IMR-90 (cell line): ENCODE measurements at regions not wholly inside any gene's neighbourhood (a gene's known extent, or its start where the extent isn't known, plus 50 kb on each side); places are given as distances from the start of the nearest gene placed in this dataset.

Source experiments
- ATAC-seq: fragments of 200-7000 bp; cut with Tn5 transposase; 2 replicates; pipeline ENCODE4 v1.9.1; 2020; ENCODE audit warnings: low read depth, mild to moderate bottlenecking, moderate library complexity
- BruUV-seq: library from RNA; stranded (reverse); fragments of 400-500 nt; replicated peaks from 2 replicates; lab custom pipeline; 2021; lab: Mats Ljungman, UMichigan
- CTCF ChIA-PET: fragments of 300-600 bp; formaldehyde crosslinking; extraction: SDS; loops from one replicate; lab custom pipeline; 2021; ENCODE audit warnings: antibody characterized with exemption; lab: Yijun Ruan, JAX
- POLR2A ChIA-PET: fragments of 300-600 bp; sonication (Branson Sonifier 250); formaldehyde crosslinking; loops from one replicate; lab custom pipeline; 2022; ENCODE audit warnings: antibody characterized with exemption; ENCODE audit not compliant: unreplicated experiment; lab: Charles Lee
- DNase-seq: peaks from one replicate; pipeline ENCODE4 v3.0.0; 2013
- H2AFZ ChIP-seq: replicated peaks from 2 replicates; pipeline ENCODE3; 2013; ENCODE audit warnings: low read length, mild to moderate bottlenecking; ENCODE audit not compliant: poor library complexity
- H2AK5ac ChIP-seq: 2 replicates; pipeline ENCODE4 v1.6.1; 2013; ENCODE audit warnings: low read depth, low read length, inconsistent platforms
- H2AK9ac ChIP-seq: replicated peaks from 2 replicates; pipeline ENCODE3; 2013; ENCODE audit warnings: mild to moderate bottlenecking, low read depth, low read length, moderate library complexity; ENCODE audit not compliant: poor library complexity
- H2BK120ac ChIP-seq: 2 replicates; pipeline ENCODE4 v1.6.1; 2013; ENCODE audit warnings: low read depth, low read length, inconsistent platforms
- H2BK15ac ChIP-seq: 3 replicates; pipeline ENCODE4 v1.6.1; 2013; ENCODE audit warnings: low read depth, low read length, inconsistent platforms
- H2BK20ac ChIP-seq: 2 replicates; pipeline ENCODE4 v1.6.1; 2013; ENCODE audit warnings: low read depth, mild to moderate bottlenecking, inconsistent platforms, low read length, moderate library complexity
- H2BK5ac ChIP-seq: 2 replicates; pipeline ENCODE4 v1.6.1; 2013; ENCODE audit warnings: mild to moderate bottlenecking, low read depth, low read length, inconsistent platforms; ENCODE audit not compliant: poor library complexity, severe bottlenecking
- H3K14ac ChIP-seq: replicated peaks from 2 replicates; pipeline ENCODE4 v1.6.1; 2013; ENCODE audit warnings: low read depth, low read length, inconsistent platforms
- H3K18ac ChIP-seq: 2 replicates; pipeline ENCODE4 v1.6.1; 2013; ENCODE audit warnings: low read depth, low read length, control low read depth
- H3K23ac ChIP-seq: 2 replicates; pipeline ENCODE4 v1.6.1; 2013; ENCODE audit warnings: low read depth, low read length, inconsistent platforms
- H3K27ac ChIP-seq: 2 replicates; pipeline ENCODE4 v1.5.1; 2013; ENCODE audit warnings: mild to moderate bottlenecking, control low read depth, low read length; ENCODE audit not compliant: insufficient read depth
- H3K27me3 ChIP-seq: 2 replicates; pipeline ENCODE4 v1.6.1; 2013; ENCODE audit warnings: low read length; ENCODE audit not compliant: control insufficient read depth, insufficient read depth
- H3K36me3 ChIP-seq: 2 replicates; pipeline ENCODE4 v1.6.1; 2013; ENCODE audit warnings: low read length, mixed read lengths; ENCODE audit not compliant: control insufficient read depth, insufficient read depth
- H3K4ac ChIP-seq: 2 replicates; pipeline ENCODE4 v1.6.1; 2013; ENCODE audit warnings: low read depth, low read length, inconsistent platforms
- H3K4me1 ChIP-seq: 2 replicates; pipeline ENCODE4 v1.6.1; 2013; ENCODE audit warnings: low read length, mixed read lengths; ENCODE audit not compliant: control insufficient read depth, insufficient read depth
- H3K4me2 ChIP-seq: 2 replicates; pipeline ENCODE4 v1.6.1; 2013; ENCODE audit warnings: low read depth, mild to moderate bottlenecking, control low read depth, low read length, moderate library complexity
- H3K4me3 ChIP-seq: 2 replicates; pipeline ENCODE4 v1.5.1; 2013; ENCODE audit warnings: low read depth, mild to moderate bottlenecking, control low read depth, low read length, moderate library complexity; ENCODE audit not compliant: insufficient read depth
- H3K56ac ChIP-seq: 2 replicates; pipeline ENCODE4 v1.6.1; 2013; ENCODE audit warnings: low read length, inconsistent platforms; ENCODE audit not compliant: insufficient read depth; ENCODE audit errors: extremely low read depth
- H3K79me1 ChIP-seq, 2 experiments: 2 replicates each; pipeline ENCODE4 v1.6.1; 2013; ENCODE audit warnings: low read length in 2 of 2, inconsistent platforms in 1 of 2, low read depth in 1 of 2
- H3K9ac ChIP-seq: 2 replicates; pipeline ENCODE4 v1.6.1; 2013; ENCODE audit warnings: low read depth, low read length, control low read depth
- H3K9me1 ChIP-seq: 2 replicates; pipeline ENCODE4 v1.6.1; 2013; ENCODE audit warnings: low read length, inconsistent platforms; ENCODE audit not compliant: insufficient read depth
- H3K9me3 ChIP-seq: 2 replicates; pipeline ENCODE4 v1.6.1; 2013; ENCODE audit warnings: low read length; ENCODE audit not compliant: control insufficient read depth, insufficient read depth
- H4K20me1 ChIP-seq: 2 replicates; pipeline ENCODE4 v1.6.1; 2013; ENCODE audit warnings: low read length, inconsistent platforms; ENCODE audit not compliant: insufficient read depth
- H4K5ac ChIP-seq: 2 replicates; pipeline ENCODE4 v1.6.1; 2013; ENCODE audit warnings: mild to moderate bottlenecking, low read depth, low read length, control low read depth
- H4K8ac ChIP-seq, 2 experiments: 2 replicates each; pipeline ENCODE4 v1.6.1; 2013; ENCODE audit warnings: low read depth in 2 of 2, low read length in 2 of 2, control low read depth in 1 of 2, inconsistent platforms in 1 of 2
- H4K91ac ChIP-seq: 2 replicates; pipeline ENCODE4 v1.6.1; 2013; ENCODE audit warnings: low read depth, low read length, inconsistent platforms; ENCODE audit not compliant: insufficient read depth
- BHLHE40 ChIP-seq: fragments of 150-350 bp; IDR thresholded peaks from 2 replicates; pipeline ENCODE4 v1.6.1; 2016; ENCODE audit warnings: mild to moderate bottlenecking, low read depth, low read length
- CEBPB ChIP-seq: IDR thresholded peaks from 2 replicates; pipeline ENCODE4 v1.6.1; 2012; ENCODE audit warnings: low read depth, low read length, improper control_type of control experiment
- CHD1 ChIP-seq: IDR thresholded peaks from 2 replicates; pipeline ENCODE4 v1.6.1; 2012; ENCODE audit warnings: low read depth, low read length, improper control_type of control experiment
- ELK1 ChIP-seq: fragments of 150-350 bp; IDR thresholded peaks from 2 replicates; pipeline ENCODE4 v1.6.1; 2016; ENCODE audit warnings: low read depth, mild to moderate bottlenecking, low read length, moderate library complexity, borderline replicate concordance
- FOS ChIP-seq: fragments of 150-350 bp; IDR thresholded peaks from 2 replicates; pipeline ENCODE4 v1.6.1; 2016; ENCODE audit warnings: low read depth, low read length
- MAFK ChIP-seq: IDR thresholded peaks from 2 replicates; pipeline ENCODE4 v1.6.1; 2012; ENCODE audit warnings: low read depth, low read length, improper control_type of control experiment
- MAZ ChIP-seq: IDR thresholded peaks from 2 replicates; pipeline ENCODE4 v1.6.1; 2012; ENCODE audit warnings: low read depth, mild to moderate bottlenecking, low read length, improper control_type of control experiment, moderate library complexity, borderline replicate concordance
- MXI1 ChIP-seq: IDR thresholded peaks from 2 replicates; pipeline ENCODE4 v1.6.1; 2012; ENCODE audit warnings: low read depth, mild to moderate bottlenecking, low read length, moderate library complexity, borderline replicate concordance
- NFE2L2 ChIP-seq: fragments of 150-350 bp; IDR thresholded peaks from 2 replicates; pipeline ENCODE4 v1.6.1; 2016; ENCODE audit warnings: low read depth, mild to moderate bottlenecking, low read length
- POLR2A ChIP-seq: IDR thresholded peaks from 2 replicates; pipeline ENCODE4 v1.6.1; 2012; ENCODE audit warnings: mild to moderate bottlenecking, low read depth, low read length
- RAD21 ChIP-seq: IDR thresholded peaks from 2 replicates; pipeline ENCODE4 v1.6.1; 2012; ENCODE audit warnings: low read length, improper control_type of control experiment
- RCOR1 ChIP-seq: IDR thresholded peaks from 2 replicates; pipeline ENCODE4 v1.6.1; 2012; ENCODE audit warnings: mild to moderate bottlenecking, low read length, improper control_type of control experiment; ENCODE audit not compliant: insufficient replicate concordance
- RFX5 ChIP-seq: IDR thresholded peaks from 2 replicates; pipeline ENCODE4 v1.8.0; 2012; ENCODE audit warnings: low read depth, mild to moderate bottlenecking, low read length, moderate library complexity
- SMC3 ChIP-seq: fragments of 150-350 bp; IDR thresholded peaks from 2 replicates; pipeline ENCODE4 v1.6.1; 2016; ENCODE audit warnings: low read depth, mild to moderate bottlenecking, antibody characterized with exemption, low read length, moderate library complexity
- WGBS, 2 experiments: methylation state at CpG; one replicate each; pipeline versions ENCODE4 v1.1.5 to v1.1.7; 2013; ENCODE audit warnings: missing lambda C conversion rate in 2 of 2; ENCODE audit not compliant: insufficient read length in 1 of 2; ENCODE audit errors: extremely low coverage in 2 of 2; 5-methylcytosine and 5-hydroxymethylcytosine counted together
- dilution Hi-C: fragments of 300-500 bp; cut with HindIII; formaldehyde crosslinking; loops from one replicate; pipeline ENCODE4 v1.14.3; 2018; ENCODE audit warnings: low sequenced_read_pairs; ENCODE audit not compliant: unreplicated experiment
- in situ Hi-C: fragments of 300-500 bp; cut with MboI; formaldehyde crosslinking; loops from 3 replicates; pipeline ENCODE4 v1.14.3; 2019; ENCODE audit warnings: low sequenced_read_pairs, inconsistent platforms, mixed read lengths
- intact Hi-C: fragments of 100-400 bp; cut with micrococcal nuclease; formaldehyde crosslinking; loops from 2 replicates; pipeline ENCODE4 v1.10.0; 2022
- TF ChIP-seq, protein P1 (sequence below): conservative IDR thresholded peaks from 2 replicates; pipeline ENCODE4 v1.5.1; 2012; ENCODE audit warnings: mild to moderate bottlenecking, low read depth, low read length, improper control_type of control experiment
- TF ChIP-seq, protein P2 (sequence below): fragments of 150-350 bp; IDR thresholded peaks from 2 replicates; pipeline ENCODE4 v1.6.1; 2017; ENCODE audit warnings: mild to moderate bottlenecking, antibody characterized with exemption, low read length, low read depth

- no peak overlapping the region for H3K4ac ChIP-seq
- no peak for DNase-seq
- no peaks in the 10 kb centered on the region for H3K36me3 ChIP-seq
- no peak overlapping the region for H2BK5ac ChIP-seq
- no peak overlapping the region for H3K56ac ChIP-seq
- intact Hi-C loops = no loop called here
- H2BK15ac ChIP-seq = no peak overlapping the region
- no peak overlapping the region for H2BK20ac ChIP-seq
- no peaks in the 10 kb centered on the region for H3K79me1 ChIP-seq
- H2AFZ ChIP-seq = no peak overlapping the region
- no CpG with 5 or more reads among the region's 1 CpG for WGBS, 2 experiments
- no TSS peak for BruUV-seq
- no peaks in the 10 kb centered on the region for H3K27me3 ChIP-seq
- TF ChIP-seq ELK1 (no peak), MAFK (no peak), CHD1 (no peak), NFE2L2 (no peak), FOS (no peak), MAZ (no peak), RCOR1 (no peak), MXI1 (no peak), RAD21 (no peak), SMC3 (no peak), RFX5 (no peak), CEBPB (no peak), BHLHE40 (no peak), POLR2A (no peak)
- TF ChIP-seq, protein P1, sequence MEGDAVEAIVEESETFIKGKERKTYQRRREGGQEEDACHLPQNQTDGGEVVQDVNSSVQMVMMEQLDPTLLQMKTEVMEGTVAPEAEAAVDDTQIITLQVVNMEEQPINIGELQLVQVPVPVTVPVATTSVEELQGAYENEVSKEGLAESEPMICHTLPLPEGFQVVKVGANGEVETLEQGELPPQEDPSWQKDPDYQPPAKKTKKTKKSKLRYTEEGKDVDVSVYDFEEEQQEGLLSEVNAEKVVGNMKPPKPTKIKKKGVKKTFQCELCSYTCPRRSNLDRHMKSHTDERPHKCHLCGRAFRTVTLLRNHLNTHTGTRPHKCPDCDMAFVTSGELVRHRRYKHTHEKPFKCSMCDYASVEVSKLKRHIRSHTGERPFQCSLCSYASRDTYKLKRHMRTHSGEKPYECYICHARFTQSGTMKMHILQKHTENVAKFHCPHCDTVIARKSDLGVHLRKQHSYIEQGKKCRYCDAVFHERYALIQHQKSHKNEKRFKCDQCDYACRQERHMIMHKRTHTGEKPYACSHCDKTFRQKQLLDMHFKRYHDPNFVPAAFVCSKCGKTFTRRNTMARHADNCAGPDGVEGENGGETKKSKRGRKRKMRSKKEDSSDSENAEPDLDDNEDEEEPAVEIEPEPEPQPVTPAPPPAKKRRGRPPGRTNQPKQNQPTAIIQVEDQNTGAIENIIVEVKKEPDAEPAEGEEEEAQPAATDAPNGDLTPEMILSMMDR = no peak
- TF ChIP-seq, protein P2, sequence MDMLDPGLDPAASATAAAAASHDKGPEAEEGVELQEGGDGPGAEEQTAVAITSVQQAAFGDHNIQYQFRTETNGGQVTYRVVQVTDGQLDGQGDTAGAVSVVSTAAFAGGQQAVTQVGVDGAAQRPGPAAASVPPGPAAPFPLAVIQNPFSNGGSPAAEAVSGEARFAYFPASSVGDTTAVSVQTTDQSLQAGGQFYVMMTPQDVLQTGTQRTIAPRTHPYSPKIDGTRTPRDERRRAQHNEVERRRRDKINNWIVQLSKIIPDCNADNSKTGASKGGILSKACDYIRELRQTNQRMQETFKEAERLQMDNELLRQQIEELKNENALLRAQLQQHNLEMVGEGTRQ = no peak
- dilution Hi-C loops = no loop called here
- H3K27ac ChIP-seq = no peak overlapping the region
- in situ Hi-C loops = no loop called here
- no peak overlapping the region for H2BK120ac ChIP-seq
- no peaks in the 10 kb centered on the region for H3K4me1 ChIP-seq
- ChIA-PET CTCF (no interaction called here), POLR2A (no interaction called here)
- no peak overlapping the region for H3K4me2 ChIP-seq
- no peak overlapping the region for H3K18ac ChIP-seq
- H2AK9ac ChIP-seq = no peak overlapping the region
- no peaks in the 10 kb centered on the region for H3K9me3 ChIP-seq
- no peak overlapping the region for H4K8ac ChIP-seq
- H4K91ac ChIP-seq = no peak overlapping the region
- ATAC-seq = no peak
- H3K23ac ChIP-seq = no peak overlapping the region
- H2AK5ac ChIP-seq = no peak overlapping the region
- no peak overlapping the region for H3K14ac ChIP-seq
- H3K9me1 ChIP-seq = no peaks in the 10 kb centered on the region
- no peaks in the 10 kb centered on the region for H4K20me1 ChIP-seq
- H4K5ac ChIP-seq = no peak overlapping the region
- no peak overlapping the region for H3K4me3 ChIP-seq
- H3K9ac ChIP-seq = no peak overlapping the region
Measured at GRCh38 chr1:68651115-68651514, 154.2 kb upstream of the DEPDC1 start.
